ENCODE measurements at regions not wholly inside any gene's neighbourhood (a gene's known extent, or its start where the extent isn't known, plus 50 kb on each side); places are given as distances from the start of the nearest gene placed in this dataset.
"Not testable (repeated sequence)": the region's sequence is repeated elsewhere in the genome, so short reads cannot be mapped to it uniquely, and the experiment has no call there.

DNA sequence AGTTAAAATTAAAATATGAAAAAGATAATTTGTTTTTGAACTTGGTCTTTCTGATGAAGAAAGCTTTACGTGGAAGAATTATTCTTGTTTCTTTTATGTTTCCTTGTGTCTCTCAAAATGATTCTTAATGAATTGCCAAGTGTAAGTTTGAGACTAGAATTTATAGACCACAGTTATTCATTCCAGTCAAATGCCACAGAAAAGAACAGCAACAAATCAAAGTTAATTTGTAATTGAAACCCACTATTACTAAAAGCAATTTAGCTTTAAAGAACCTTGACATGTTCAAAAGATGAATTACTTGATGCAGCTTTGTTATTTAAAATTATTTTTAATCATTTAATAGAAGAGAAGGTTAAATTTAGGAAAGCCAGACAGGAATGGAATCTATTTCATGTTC, 1277.7 kb upstream of the NUDT12 start:
- intact Hi-C loops (cut with micrococcal nuclease): no loop called here

DNA sequence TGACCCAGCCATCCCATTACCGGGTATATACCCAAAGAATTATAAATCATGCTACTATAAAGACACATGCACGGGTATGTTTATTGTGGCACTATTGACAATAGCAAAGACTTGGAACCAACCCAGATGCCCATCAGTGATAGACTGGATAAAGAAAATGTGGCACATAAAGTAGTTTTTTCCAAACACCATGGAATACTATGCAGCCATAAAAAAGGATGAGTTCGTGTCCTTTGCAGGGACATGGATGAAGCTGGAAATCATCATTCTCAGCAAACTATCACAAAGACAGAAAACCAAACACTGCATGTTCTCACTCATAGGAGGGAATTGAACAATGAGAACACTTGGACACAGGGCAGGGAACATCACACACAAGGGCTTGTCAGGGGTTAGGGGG, 1268.9 kb upstream of the NUDT12 start:
- intact Hi-C loops (cut with micrococcal nuclease): not testable (repeated sequence)

DNA sequence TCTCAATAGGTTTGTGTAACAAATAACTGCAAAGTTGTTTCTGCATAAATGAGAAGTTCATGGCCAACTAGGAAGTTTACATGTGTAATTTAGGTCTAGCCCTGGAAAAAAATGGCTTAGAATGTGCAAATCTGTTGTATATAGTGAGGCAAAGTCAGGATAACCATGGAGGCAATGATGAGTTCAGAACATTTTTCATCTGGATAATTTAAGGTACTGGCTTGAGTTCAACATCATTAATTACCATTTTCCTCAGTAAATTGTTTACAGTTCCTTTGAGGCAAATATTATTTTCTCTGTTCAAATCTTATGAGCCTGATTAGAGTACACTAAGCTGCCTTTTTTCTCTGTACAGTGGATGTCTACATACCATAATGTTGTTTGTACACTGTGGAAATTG, 1259.0 kb upstream of the NUDT12 start:
- intact Hi-C loops (cut with micrococcal nuclease): no loop called here

DNA sequence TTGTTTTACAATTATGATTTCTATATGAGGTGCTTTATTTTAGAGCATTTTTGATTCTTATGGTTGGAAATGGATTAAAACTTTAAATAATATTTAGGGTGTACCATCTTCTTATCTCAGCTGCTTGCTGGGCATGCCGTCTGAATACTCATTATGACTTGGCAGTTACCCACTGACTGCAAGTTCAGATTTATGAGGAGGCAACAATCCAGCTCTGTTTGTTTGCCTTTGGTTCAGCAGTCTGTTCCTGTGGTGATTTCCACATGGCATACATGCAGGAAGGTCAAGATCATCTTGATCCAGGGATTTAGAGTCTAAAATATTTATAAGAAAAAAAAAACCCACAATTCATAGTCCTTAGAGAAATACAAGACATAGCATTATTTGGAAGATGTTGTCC, 1254.5 kb upstream of the NUDT12 start:
- intact Hi-C loops (cut with micrococcal nuclease): no loop called here

DNA sequence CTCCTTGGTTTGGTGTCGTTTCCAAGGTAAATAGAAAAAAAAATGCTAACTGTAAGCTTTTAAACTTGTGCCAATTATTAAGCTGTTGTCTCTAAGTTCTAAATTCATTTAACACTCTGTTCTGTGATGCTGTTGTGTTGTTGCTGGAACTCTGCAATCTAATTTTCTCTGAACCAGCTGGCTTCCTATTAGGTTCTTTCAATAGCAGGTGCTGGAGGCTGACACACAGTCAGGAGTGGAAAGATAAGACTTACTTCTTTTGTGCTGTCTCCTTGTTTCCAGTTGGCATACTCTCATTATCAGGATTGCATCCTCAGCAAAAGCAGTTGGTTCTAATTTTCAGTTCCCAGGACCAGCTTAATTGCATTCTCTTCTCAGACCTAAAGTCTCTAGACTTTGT, 1252.6 kb upstream of the NUDT12 start:
- intact Hi-C loops (cut with micrococcal nuclease): no loop called here

DNA sequence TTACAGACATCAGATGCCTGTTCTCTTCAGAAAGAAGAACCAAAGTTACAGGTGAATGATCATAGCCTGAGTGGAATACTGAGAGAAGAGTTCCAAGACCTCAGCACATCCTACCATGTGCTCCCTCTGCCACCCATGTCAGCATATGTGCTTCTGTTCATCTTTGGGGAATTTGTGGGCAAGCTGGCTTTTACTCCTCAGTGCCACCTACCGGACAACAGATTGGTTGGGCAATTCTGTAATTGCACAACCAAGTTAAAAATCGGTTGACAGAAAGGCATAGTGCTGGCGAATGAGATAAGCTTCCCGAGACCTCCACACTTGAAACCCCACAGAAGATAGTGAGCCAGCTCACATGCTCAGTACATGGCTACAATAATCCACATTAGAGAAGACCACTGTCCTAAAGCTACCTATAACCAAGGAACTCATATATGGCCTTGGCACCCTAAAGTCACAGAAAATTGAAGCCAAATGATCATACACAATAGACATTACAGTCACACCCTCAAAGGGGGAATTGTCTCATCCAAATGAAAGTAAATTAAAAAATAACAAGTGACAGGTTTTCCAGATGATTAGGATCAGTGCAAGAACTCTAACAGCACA, 1238.0 kb upstream of the NUDT12 start:
- intact Hi-C loops (cut with micrococcal nuclease): no loop called here

DNA sequence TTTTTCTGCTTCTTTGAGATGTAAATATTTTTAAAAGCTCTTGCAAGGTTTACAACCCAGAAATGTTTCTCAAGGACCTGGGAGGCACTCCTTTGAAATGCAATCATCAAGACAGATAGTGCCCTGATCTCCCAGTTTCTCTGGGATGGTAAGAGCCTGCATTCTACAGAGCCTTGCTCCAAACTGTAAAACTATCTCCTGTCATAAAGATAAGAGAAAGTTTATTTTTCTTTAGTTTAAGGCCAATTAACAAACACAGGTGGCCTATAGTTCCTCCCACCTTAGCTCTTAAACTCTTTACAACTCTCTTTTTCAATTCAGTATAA, 1231.1 kb upstream of the NUDT12 start:
- intact Hi-C loops (cut with micrococcal nuclease): no loop called here

DNA sequence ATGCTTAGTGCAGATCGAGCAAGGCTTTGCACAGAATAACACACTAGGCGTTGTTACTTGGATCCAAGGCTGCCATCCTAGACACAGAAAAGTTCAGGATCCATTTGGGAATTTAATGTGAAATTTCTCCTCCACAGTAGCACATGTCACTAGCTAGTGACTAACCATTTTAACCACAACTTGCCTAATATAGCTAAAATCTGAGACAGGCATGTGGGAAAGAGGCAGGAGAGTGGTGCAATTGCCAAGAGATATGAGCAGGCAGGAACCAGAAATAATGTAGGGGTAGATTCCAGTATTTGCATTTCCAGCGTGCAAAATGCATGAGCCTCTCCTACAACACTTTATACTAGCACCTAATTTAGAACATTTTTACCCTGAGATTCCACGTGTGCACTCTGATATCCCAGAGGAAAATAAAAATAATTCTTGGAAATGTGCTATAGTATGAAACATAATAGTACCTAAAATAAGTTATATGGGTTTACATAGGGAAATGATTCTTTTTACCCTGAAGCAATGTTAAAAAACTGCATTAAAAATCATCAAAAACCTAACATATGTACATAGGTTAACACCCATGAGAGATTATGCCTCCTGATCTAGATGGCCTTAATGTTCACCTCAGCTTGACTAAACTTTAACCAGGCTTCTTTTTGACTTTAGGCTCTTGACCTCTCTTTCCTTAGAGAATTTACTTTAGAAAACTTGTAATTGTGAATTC, 1230.6 kb upstream of the NUDT12 start:
- intact Hi-C loops (cut with micrococcal nuclease): no loop called here

DNA sequence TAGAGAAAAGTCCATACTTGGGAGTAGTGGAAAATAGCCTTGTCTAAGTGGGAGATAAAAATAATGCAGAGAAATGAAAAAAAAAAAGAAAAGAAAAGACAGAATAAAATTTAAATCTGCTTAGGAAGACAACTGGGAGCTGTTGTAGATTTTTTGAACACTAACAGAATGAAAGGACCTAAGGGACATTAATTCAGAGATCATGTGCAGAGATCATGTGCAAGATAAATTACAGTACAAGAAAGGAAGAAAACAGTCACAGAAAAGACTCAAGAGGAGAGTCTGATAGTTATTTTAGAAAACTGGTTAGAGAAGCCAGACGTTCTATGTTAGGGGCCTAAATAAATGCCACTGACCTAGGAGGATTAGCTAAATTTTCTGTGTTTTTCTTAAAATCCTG, 1226.8 kb upstream of the NUDT12 start:
- intact Hi-C loops (cut with micrococcal nuclease): no loop called here

DNA sequence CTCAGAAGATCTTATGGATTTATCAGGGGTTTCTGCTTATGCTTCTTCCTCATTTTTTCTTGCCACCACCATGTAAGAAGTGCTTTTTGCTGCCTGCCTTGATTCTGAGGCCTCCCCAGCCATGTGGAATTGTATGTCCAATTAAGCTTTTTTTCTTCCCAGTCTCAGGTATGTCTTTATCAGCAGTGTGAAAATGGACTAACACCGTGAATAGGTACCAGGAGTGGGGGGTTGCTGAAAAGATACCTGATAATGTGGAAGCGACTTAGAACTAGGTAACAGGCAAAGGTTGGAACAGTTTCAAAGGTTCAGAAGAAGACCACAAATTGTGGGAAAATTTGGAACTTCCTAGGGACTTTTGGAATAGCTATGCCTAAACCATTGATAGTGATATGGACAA, 1222.5 kb upstream of the NUDT12 start:
- intact Hi-C loops (cut with micrococcal nuclease): no loop called here

DNA sequence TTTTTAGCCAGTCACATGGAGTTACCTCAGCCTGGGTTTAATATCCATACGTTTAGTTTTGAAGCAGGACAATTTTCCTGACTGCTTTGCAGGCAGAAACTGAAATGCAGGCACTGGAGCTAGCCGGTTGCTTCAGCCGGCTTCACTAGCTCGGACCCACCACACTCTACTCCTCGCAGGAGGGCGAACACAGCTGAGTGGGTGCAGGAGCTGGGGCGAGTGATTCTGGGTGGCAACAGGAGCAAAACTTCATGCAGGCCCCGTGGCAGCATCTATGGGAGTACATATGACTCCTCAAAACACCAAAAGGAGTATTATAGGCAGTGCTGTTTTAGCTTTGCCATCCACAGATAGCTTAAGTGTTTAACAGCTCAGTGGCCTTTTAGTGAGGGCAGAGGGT, 1211.8 kb upstream of the NUDT12 start:
- intact Hi-C loops (cut with micrococcal nuclease): no loop called here

DNA sequence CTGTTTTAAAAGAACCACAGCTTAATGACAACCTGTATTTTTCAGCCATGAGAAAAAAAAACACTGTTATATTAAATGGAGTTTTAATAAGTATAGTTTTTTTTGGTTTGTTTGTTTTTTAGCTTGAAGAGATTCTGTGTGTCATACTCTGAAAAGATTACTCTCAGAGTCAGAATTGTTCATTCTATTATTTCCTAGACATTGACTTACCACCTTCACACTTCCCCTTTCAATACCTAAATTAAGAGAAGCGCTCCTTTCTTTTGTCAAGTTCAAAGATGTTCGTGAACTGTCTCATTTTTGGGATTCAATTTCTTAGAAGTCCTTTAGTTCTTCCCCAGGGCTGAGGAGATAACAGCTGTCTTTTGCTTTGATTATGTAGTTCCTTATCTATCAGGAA, 1201.6 kb upstream of the NUDT12 start:
- intact Hi-C loops (cut with micrococcal nuclease): no loop called here

DNA sequence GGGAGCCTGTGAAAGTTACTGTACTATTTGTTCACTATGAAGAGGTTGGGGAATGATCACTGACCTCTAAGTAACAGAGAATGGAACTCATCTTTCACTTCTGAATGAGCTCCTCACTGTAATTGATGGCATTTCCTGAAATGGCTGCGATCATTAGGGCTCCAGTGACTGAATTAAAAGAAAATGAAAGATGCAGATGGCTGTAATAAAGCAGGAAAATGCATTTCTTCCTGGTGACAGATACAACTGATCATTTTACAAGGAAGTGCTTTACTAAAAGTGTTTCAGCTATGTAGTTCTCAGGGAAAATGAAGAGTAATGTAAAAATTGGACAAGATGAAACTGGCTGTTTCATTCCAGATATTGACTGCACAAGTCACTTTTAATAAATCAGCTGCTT, 1200.6 kb upstream of the NUDT12 start:
- intact Hi-C loops (cut with micrococcal nuclease): no loop called here

DNA sequence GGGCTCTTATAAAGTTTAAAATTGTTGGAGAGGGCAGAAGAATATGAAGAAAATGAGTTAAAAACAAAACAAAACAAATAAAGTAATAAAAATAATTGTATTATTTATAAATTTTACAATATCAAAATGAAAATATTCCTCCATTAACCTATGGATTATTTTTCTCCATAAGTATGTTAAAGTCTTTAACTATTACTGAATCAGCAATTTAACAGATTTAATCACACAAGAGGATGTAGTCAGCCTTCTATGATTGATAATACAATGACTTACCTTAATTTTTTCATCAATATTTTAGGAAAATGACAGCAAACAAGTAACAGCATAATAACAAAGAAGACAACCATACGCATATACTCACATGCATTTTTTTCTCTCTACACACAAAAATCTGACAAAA, 1195.3 kb upstream of the NUDT12 start:
- intact Hi-C loops (cut with micrococcal nuclease): no loop called here

DNA sequence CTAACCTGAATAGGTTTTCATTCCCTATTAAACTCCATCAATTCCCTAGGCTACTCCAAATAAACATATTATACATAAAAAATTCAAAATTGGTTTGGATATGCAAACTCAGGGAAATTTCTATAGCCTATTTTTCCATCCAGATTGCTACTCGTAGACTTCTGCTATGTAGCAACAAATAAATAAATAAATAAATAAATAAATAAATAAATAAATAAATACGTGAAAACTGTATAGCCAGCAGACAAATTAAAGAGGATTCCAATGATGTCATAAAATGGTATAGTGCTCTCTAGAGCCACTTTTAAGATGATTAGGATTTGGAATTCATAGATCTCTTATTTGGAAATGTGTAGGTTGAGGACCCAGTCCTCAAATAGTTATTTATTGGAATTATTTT, 1193.2 kb upstream of the NUDT12 start:
- intact Hi-C loops (cut with micrococcal nuclease): no loop called here

DNA sequence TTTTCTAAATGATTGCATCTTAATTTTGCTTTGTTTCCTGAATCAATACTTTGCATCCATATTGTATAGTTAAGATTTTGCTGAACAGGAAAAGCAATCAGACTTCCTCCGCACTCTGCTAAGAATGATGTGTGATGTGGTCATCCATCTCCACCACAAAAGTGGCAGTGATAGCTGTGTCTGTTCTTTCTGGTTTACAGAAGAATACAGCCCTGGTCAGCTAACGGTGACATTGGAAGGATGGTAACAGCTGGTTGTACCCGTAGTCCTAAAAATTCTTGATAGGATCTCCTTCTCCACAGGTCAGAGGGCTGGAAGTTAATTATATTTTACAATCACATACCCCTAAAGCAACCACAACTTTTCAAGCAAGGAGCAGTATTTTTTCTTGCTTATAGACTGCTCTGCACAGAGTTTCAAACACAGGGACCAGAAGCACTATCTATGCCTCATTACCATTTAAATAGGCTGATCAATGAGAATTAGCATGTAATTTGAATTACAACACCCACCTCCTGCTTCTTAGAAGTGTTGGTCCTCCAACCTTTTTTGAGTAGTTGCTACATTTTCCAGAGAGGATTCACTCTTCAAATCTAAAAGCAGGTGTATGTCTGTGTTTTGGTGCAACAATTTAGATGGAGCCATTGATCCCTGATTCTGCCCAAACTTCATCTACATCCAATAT, 1191.9 kb upstream of the NUDT12 start:
- intact Hi-C loops (cut with micrococcal nuclease): no loop called here

DNA sequence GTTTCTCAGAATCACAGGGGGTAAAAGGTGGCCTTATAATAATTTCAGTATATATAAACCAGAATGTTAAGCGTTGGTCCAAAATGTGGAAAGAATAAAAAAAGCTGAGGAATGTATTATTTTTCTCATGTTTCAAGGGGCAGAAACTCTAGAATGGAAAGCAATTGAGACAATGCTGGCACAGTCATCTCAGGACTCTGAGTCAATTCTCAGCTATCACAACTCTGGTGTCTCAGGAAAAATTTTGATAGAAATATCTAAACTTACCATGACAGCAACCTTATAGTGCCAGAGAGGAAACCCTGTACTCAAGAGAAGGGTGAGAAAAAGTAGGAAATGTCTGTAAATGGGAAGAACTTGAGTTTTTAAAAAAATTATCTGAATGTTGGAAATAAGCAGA, 1189.4 kb upstream of the NUDT12 start:
- intact Hi-C loops (cut with micrococcal nuclease): no loop called here

DNA sequence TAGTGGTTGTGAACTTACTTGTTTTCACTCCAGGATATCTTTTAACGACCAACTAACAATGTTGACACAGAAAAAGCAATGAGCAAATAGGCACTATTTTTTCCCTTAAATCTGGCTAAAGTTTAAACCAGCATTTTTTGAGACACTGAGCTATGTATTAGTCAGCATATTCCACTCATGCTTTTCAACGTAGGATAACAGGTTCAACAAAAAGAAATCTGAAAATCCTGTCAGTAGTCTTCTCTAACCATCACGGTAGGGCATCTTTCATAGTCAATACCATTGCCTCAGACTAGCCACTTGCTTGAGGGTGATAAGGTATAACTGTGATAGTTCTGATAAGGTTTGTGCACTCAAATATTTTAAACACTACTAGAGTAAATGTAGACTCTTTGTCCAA, 1177.3 kb upstream of the NUDT12 start:
- intact Hi-C loops (cut with micrococcal nuclease): no loop called here

DNA sequence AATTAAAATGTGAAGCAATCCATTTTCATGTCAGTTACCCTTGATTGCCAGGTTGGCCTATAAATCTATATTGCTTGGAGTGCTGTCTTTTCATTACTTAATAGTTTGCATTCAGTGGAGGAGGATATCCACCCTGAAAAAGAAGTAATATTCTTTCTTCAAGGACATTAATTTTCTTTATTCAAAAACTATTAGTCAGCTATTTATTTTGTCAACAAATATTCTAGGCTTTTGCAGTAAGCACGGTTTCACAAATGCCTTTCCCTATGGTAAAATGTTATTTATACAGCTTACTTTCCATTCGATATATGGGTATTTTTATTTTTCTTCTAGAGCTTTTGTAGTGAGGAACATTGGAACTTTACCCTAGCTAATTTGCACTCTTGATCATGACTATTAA, 1176.9 kb upstream of the NUDT12 start:
- intact Hi-C loops (cut with micrococcal nuclease): no loop called here

DNA sequence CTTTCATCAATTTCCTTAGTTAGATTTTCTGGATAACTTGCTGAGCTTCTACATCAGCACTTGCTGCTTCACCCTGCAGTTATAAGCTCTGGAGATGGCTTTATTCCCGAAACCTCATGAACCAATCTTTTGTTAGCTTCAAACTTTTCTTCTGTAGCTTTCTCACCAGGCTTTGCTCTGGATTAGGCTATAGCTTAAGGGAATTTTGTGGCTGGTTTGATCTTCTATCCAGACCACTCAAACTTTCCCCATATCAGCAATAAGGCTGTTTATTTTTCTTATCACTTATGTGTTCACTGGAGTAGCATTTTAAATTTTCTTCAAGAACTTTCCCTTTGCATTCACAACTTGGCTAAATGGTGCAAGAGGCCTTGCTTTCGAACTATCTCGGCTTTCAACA, 1173.5 kb upstream of the NUDT12 start:
- intact Hi-C loops (cut with micrococcal nuclease): no loop called here

DNA sequence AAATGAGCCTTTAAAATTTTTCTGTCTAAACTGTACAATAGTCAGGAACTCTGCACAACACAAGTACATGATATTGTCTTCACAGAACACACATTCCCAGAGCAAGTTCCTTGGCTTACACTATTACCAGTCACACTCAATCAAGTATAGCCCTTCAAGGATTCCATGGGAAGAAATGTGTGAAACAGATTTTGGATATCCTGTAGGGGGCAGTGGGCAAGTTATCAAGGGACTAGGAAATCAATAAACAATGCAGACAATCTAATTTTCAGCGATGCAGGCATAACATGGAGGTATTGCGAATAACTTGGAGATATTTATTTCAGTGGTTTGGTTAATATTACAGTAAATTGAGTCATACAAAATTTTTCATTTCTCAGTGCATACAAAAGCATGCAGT, 1171.5 kb upstream of the NUDT12 start:
- intact Hi-C loops (cut with micrococcal nuclease): no loop called here

DNA sequence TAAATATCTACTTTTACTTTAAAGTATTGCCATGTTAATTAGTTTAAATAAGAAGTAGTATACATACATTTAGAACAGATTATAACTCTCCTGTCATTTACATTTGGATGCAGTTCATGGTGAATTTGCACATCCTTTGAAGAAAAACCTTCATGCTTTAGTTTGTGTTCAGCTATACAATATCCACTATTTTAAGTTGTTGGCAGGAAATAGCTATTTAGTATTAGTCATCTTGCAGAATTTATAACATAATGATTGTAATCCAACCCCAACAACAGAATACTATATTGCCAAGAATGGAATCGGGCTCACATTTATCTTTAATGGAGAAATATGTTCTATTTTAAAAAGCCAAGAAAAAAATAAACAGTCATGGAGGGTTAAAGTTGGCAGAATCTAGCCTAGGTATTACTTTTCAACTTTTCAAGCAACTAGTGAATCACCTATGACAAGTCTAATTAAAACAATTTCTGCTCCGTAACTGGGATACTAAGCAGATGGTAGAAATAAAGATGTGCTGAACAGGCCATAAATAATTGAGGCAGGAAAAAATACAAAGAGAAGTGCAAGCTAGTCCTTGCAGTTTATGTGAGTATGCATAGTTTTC, 1170.6 kb upstream of the NUDT12 start:
- intact Hi-C loops (cut with micrococcal nuclease): no loop called here

DNA sequence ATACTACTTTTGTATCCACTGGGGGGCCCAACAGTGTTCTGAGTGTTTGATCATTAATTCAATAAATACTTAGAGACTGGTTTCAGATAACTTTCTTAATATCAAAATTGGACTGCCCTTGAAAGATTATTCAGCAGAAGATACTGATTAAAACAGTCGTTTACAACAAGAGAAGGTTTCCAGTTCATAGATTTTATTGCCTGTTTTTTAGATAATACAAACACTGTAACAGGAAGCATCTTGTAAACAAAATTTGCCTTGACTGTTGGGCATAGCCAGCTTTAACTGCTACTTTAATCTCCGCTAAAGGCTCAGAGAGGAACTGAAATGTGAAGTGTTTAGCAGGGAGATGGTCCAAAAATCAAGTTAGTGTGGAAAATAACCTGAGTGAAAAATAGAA, 1168.7 kb upstream of the NUDT12 start:
- intact Hi-C loops (cut with micrococcal nuclease): no loop called here
